ENCODE measurements at regions not wholly inside any gene's neighbourhood (a gene's known extent, or its start where the extent isn't known, plus 50 kb on each side); places are given as distances from the start of the nearest gene placed in this dataset.
"Not testable (repeated sequence)": the region's sequence is repeated elsewhere in the genome, so short reads cannot be mapped to it uniquely, and the experiment has no call there.

- TF ChIP-seq CTCF (conservative IDR thresholded peaks at IDR 0.05; ENCODE audit: low read depth in 2 of 2) = peak; percentile 34 to 64; a peak in 3 of 4 replicates
These were observed 318.4 kb downstream of the CEP170 start for GRCh38 chr1:242936725-242937124.

GRCh38 chr1:242924717-242925116 lies 330.4 kb downstream of the CEP170 start:
- H2AFZ ChIP-seq; H3K9me3 Mint-ChIP-seq; H3K36me3 ChIP-seq (ENCODE audit: insufficient read depth); H3K4me3 Mint-ChIP-seq; H3K4me1 Mint-ChIP-seq; H3K79me2 ChIP-seq (replicated peaks; ENCODE audit: insufficient read depth); H3K27me3 Mint-ChIP-seq (ENCODE audit: insufficient read depth, low read depth, poor library complexity); ATAC-seq; H3K9me2 ChIP-seq (ENCODE audit: insufficient read depth); H3K27ac ChIP-seq (ENCODE audit: low read depth); DNase-seq (ENCODE audit: low spot score); H3K4me2 ChIP-seq; H3K27me3 ChIP-seq (ENCODE audit: insufficient read depth); H3K4me3 ChIP-seq; H4K20me1 ChIP-seq (replicated peaks; ENCODE audit: insufficient read depth); H3K4me1 ChIP-seq (ENCODE audit: insufficient read depth); H3K36me3 Mint-ChIP-seq (ENCODE audit: low read depth); H3K27ac Mint-ChIP-seq; H3F3A ChIP-seq (replicated peaks; ENCODE audit: low read depth): not testable (repeated sequence)

More at GRCh38 chr1:242936725-242937124, 318.4 kb downstream of the CEP170 start:
- not testable (repeated sequence) for H3F3A ChIP-seq (replicated peaks; ENCODE audit: low read depth); H3K36me3 ChIP-seq (ENCODE audit: insufficient read depth); H3K4me1 ChIP-seq (ENCODE audit: insufficient read depth); H2AFZ ChIP-seq; H3K27me3 Mint-ChIP-seq (ENCODE audit: insufficient read depth, low read depth, poor library complexity); H4K20me1 ChIP-seq (replicated peaks; ENCODE audit: insufficient read depth); H3K36me3 Mint-ChIP-seq (ENCODE audit: low read depth); H3K4me1 Mint-ChIP-seq; H3K9me2 ChIP-seq (ENCODE audit: insufficient read depth); H3K27ac ChIP-seq (ENCODE audit: low read depth); H3K4me3 Mint-ChIP-seq; H3K4me2 ChIP-seq; H3K27ac Mint-ChIP-seq; H3K79me2 ChIP-seq (replicated peaks; ENCODE audit: insufficient read depth); H3K27me3 ChIP-seq (ENCODE audit: insufficient read depth); H3K4me3 ChIP-seq; H3K9me3 Mint-ChIP-seq
- ATAC-seq (peak; percentile 88), DNase-seq (ENCODE audit: low spot score) (peak; percentile 59)

GRCh38 chr1:242923603-242924002 lies 331.5 kb downstream of the CEP170 start:
- not testable (repeated sequence) for H3K36me3 ChIP-seq (ENCODE audit: insufficient read depth); ATAC-seq; H3K4me1 ChIP-seq (ENCODE audit: insufficient read depth); H2AFZ ChIP-seq; H3K4me1 Mint-ChIP-seq; H3K27ac Mint-ChIP-seq; H4K20me1 ChIP-seq (replicated peaks; ENCODE audit: insufficient read depth); DNase-seq (ENCODE audit: low spot score); H3K27ac ChIP-seq (ENCODE audit: low read depth); H3K27me3 ChIP-seq (ENCODE audit: insufficient read depth); H3K9me3 Mint-ChIP-seq; H3K4me3 Mint-ChIP-seq; H3F3A ChIP-seq (replicated peaks; ENCODE audit: low read depth); H3K4me3 ChIP-seq; H3K4me2 ChIP-seq; H3K27me3 Mint-ChIP-seq (ENCODE audit: insufficient read depth, low read depth, poor library complexity); H3K36me3 Mint-ChIP-seq (ENCODE audit: low read depth); H3K79me2 ChIP-seq (replicated peaks; ENCODE audit: insufficient read depth); H3K9me2 ChIP-seq (ENCODE audit: insufficient read depth)

- H3K4me1 ChIP-seq (ENCODE audit: insufficient read depth); H3K4me3 ChIP-seq; H3K27ac ChIP-seq (ENCODE audit: low read depth); H3K4me3 Mint-ChIP-seq; H3K9me2 ChIP-seq (ENCODE audit: insufficient read depth); H3K4me2 ChIP-seq; H4K20me1 ChIP-seq (replicated peaks; ENCODE audit: insufficient read depth); H3K79me2 ChIP-seq (replicated peaks; ENCODE audit: insufficient read depth); H3K27ac Mint-ChIP-seq; H3K36me3 ChIP-seq (ENCODE audit: insufficient read depth); H3K36me3 Mint-ChIP-seq (ENCODE audit: low read depth); H3K27me3 Mint-ChIP-seq (ENCODE audit: insufficient read depth, low read depth, poor library complexity); H2AFZ ChIP-seq; H3F3A ChIP-seq (replicated peaks; ENCODE audit: low read depth); ATAC-seq; H3K4me1 Mint-ChIP-seq; H3K9me3 Mint-ChIP-seq; H3K27me3 ChIP-seq (ENCODE audit: insufficient read depth): not testable (repeated sequence)
- DNase-seq (ENCODE audit: low spot score) = peak; percentile 3
These were observed 340.4 kb downstream of the CEP170 start for GRCh38 chr1:242914729-242915128.

GRCh38 chr1:242912855-242913254 lies 342.2 kb downstream of the CEP170 start:
- not testable (repeated sequence) for H3K27ac ChIP-seq (ENCODE audit: low read depth); H3F3A ChIP-seq (replicated peaks; ENCODE audit: low read depth); H3K4me1 ChIP-seq (ENCODE audit: insufficient read depth); H3K4me3 Mint-ChIP-seq; H3K4me3 ChIP-seq; H3K4me1 Mint-ChIP-seq; H3K36me3 Mint-ChIP-seq (ENCODE audit: low read depth); H3K9me3 Mint-ChIP-seq; ATAC-seq; H3K27me3 Mint-ChIP-seq (ENCODE audit: insufficient read depth, low read depth, poor library complexity); H3K27me3 ChIP-seq (ENCODE audit: insufficient read depth); H3K79me2 ChIP-seq (replicated peaks; ENCODE audit: insufficient read depth); H3K36me3 ChIP-seq (ENCODE audit: insufficient read depth); H3K9me2 ChIP-seq (ENCODE audit: insufficient read depth); H4K20me1 ChIP-seq (replicated peaks; ENCODE audit: insufficient read depth); H3K27ac Mint-ChIP-seq; DNase-seq (ENCODE audit: low spot score); H2AFZ ChIP-seq; H3K4me2 ChIP-seq

GRCh38 chr1:242900558-242900957 lies 354.5 kb downstream of the CEP170 start:
- H2AFZ ChIP-seq; H3K4me3 ChIP-seq; H3K36me3 Mint-ChIP-seq (ENCODE audit: low read depth); H3K4me1 ChIP-seq (ENCODE audit: insufficient read depth); H3K79me2 ChIP-seq (replicated peaks; ENCODE audit: insufficient read depth); H3K27me3 Mint-ChIP-seq (ENCODE audit: insufficient read depth, low read depth, poor library complexity); DNase-seq (ENCODE audit: low spot score); H3K27ac ChIP-seq (ENCODE audit: low read depth); ATAC-seq; H3K4me1 Mint-ChIP-seq; H4K20me1 ChIP-seq (replicated peaks; ENCODE audit: insufficient read depth); H3K4me3 Mint-ChIP-seq; H3K36me3 ChIP-seq (ENCODE audit: insufficient read depth); H3K27me3 ChIP-seq (ENCODE audit: insufficient read depth); H3K4me2 ChIP-seq; H3K9me2 ChIP-seq (ENCODE audit: insufficient read depth); H3F3A ChIP-seq (replicated peaks; ENCODE audit: low read depth); H3K27ac Mint-ChIP-seq; H3K9me3 Mint-ChIP-seq: not testable (repeated sequence)

All from GM23338 (cell line).